ENCODE measurements at regions not wholly inside any gene's neighbourhood (a gene's known extent, or its start where the extent isn't known, plus 50 kb on each side); places are given as distances from the start of the nearest gene placed in this dataset.

DNA sequence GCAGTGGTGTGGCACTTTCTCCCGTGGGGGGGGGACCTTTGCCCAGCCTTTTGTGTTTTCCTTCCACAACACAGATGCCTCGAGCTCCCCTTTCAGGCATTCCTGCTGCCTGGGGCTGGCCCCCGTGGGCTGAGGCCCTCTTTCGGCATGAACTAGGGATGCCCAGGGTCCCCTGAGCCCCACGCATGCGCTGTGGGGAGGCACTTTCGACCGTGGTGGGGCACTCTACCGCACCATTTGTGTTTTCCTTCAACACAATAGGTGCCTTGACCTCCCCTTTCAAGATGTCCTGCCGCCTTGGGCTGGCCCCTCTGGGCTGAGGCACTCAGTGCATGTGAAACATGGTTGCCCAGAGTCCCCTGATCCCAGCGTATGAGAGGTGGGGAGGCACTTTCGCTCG lies 363.7 kb downstream of the ALG10 start:
- no peak for DNase-seq

DNA sequence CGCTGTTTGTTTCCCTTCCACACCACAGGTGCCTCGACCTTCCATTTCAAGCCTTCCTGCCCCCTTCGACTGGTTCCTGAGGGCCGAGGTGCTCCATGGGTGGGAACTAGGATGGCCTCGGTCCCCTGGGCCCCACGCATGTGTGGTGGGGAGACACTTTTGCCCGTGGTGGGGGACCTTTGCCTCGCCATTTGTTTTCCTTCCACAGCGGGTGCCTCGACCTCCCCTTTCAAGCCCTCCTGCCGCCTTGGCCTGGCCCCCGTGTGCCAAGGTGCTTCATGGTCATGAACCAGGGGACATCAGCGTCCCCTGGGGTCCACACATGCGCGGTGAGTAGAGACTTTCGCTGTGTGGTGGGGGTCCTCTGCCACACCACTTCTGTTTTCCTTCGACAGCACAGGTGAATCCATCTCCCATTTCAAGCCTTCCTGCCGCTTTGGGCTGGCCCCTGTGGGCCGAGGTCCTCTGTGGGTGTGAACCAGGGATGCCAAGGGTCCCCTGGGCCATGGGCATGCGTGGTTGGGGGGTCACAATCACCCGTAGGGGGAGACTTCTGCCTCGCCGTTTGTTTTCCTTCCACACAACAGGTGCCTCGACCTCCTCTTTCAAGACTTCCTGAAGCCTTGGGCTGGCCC lies 364.4 kb downstream of the ALG10 start:
- no peak for DNase-seq

DNA sequence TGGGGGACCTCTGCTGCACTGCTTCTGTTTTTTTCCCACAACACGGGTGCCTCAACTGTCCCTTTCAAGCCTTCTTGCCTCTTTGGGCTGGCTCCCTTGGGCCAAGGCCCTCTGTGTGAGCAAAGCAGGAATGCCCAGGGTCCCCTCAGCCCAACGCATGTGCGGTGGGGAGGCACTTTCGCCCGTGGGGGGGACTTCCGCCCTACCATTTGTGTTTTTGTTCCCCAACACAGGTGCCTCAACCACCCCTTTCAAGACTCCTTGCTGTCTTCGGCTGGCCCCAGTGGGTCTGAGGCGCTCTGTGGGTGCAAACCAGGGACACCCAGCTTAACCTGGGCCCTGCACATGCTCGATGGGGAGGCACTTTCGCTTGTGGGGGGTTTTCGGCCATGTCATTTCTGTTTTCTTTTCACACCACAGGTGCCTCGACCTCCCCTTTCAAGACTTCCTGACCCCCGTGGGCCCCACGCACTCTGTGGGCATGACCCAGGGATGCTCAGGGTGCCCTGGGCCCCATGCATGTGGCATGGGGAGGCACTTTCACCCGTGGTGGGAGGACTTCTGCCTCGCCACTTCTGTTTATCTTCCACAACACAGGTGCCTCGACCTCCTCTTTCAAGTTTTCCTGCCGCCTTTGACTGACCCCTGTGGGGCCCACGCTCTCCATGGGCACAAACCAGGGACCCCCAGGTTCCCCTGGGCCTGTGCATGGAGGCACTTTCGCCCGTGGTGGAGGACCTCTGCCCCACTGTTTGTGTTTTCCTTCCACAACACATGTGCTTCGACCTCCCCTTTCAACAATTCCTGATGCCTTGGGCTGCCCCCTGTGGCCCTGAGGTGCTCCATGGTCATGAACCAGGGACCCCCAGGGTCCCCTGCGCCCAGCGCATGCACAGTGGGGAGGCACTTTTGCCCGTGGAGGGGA lies 365.7 kb downstream of the ALG10 start:
- no peak for DNase-seq

DNA sequence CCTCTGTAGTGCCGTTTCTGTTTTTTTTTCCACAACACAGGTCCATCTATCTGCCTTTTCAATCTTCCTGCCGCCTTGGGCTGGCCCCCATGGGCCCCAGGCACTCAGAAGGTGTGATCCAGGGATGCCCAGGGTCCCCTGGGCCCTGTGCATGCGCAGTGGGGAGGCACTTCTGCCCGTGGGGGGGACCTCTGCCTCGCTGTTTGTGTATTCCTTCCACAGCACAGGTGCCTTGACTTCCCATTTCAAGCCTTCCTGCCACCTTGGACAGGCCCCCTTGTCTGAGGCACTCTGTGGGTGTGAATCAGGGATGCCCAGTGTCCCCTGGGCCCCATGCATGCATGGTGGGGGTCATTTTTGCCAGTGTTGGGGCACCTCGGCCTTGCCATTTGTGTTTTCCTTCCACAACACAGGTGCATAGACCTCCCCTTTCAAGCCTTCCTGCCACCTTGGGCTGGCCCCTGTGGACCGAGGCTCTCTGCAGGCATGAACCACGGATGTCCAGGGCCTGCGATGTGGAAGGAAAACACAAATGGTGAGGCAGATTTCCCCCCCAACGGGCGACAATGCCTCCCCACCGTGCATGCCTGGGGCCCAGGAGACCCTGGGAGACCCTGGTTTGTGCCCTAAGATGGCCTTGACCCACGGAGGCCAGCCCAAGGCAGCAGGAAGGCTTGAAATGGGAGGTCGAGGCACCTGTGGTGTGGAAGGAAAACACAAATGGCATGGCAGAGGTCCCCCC lies 366.5 kb downstream of the ALG10 start:
- DNase-seq: no peak

DNA sequence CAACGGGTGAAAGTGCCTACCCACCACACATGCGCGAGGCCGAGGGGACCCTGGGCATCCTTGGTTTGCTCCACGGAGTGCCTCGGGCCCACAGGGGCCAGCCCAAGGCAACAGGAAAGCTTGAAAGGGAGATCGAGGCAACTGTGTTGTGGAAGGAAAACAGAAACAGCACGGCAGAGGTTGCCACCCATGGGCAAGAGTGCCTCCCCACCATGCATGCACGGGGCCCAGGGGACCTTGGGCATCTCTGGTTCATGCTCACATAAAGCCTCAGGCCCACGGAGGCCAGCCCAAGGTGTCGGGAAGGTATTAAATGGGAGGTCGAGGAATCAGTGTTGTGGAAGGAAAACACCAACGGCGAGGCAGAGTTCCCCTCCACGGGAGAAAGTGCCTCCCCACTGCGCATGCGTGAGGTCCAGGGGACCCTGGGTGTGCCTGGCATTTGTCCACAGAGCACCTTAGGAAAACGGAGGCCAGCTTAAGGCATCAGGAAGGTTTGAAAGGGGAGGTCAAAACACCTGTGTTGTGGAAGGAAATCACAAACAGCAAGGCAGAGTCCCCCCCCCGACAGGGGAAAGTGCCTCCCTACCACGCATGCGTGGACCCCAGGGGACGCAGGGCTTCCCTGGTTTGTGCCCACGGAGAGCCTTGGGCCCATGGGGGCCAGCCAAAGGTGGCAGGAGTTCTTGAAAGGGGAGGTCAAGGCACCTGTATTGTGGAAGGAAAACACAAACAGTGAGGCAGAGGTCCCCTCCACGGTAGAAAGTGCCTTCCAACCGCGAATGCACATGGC lies 367.3 kb downstream of the ALG10 start:
- no peak for DNase-seq

DNA sequence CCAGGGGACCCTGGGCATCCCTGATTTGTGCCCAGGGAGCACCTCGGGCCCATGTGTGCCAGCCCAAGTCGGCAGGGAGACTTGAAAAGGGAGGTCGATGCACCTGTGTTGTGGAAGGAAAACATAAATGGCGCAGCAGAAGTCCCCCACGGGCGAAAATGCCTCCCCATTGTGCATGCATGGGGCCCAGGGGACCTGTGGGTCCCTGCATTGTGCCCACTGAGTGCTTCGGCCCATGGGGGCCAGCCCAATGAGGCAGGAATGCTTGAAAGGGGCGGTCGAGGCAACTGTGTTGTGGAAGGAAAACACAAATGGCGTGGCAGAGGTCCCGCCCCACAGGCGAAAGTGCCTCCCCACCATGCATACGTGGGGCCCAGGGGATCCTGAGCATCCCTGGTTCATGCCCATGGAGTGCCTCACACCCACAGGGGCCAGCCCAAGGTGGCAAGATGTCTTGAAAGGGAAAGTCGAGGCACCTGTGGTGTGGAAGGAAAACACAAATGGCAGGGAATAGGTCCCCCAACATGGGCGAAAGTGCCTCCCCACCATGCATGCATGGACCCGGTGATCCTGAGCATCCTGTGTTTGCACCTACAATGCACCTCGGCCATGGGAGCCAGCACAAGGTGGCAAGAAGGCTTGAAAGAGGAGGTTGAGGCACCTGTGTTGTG lies 368.0 kb downstream of the ALG10 start:
- no peak for DNase-seq

DNA sequence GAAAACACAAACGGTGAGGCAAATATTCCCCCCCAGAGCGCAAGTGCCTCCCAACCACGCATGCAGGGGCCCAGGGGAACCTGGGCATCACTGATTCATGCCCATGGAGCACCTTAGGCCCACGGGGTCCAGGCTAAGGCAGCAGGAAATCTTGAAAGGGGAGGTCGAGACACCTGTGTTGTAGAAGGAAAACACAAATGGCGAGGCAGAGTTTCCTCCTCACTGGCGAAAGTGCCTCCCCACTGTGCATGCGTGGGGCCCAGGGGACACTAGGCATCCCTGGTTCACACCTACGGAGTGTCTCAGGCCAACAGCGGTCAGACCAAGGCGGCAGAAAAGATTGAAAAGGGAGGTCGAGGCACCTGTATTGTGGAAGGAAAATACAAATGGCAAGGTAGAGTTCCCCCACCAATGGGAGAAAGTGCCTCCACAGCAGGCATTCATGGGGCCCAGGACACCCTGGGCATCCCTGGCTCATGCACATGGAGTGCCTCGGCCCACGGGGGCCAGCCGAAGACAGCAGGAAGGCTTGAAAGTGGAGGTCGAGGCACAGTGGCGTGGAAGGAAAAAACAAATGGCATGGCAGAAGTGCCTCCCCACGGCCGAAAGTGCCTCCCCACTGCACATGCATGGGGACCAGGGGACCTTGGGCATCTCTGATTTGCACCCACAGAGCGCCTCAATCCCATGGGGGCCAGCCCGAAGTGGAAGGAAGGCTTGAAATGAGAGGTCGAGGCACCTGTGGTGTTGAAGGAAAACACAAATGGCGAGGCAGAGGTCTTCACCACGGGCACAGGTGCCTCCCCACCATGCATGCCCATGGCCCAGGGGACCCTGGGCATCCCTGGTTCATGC lies 368.8 kb downstream of the ALG10 start:
- DNase-seq: no peak

DNA sequence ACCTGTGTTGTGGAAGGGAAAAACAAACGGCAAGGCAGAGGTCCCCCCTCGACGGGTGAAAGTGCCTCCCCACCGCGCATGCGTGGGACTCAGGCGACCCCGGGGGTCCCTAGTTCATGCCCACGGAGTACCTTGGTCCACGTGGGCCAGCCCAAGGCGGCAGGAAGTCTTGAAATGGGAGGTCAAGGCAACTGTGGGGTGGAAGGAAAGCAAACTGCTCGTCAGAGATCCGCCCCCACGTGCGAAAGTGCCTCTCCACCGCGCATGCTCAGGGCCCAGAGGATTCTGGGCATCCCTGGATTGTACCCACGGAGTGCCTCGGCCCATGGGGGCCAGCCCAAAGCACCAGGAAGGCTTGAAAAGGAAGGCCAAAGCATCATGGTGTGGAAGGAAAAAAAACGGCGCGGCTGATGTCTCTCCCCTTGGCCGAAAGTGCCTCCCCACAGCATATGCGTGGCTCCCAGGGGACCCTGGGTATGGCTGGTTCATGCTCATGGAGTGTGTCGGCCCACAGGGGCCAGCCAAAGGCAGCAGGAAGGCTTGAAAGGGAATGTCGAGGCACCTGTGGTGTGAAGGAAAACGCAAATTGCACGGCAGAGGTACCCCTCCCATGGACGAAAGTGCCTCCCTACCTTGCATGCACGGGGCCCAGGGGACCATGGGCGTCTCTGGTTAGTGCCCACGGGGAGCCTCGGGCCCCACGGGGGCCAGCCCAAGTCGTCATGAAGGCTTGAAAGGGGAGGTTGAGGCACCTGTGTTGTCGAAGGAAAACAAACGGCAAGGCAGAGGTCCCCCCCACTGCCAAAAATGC lies 369.7 kb downstream of the ALG10 start:
- DNase-seq: no peak

DNA sequence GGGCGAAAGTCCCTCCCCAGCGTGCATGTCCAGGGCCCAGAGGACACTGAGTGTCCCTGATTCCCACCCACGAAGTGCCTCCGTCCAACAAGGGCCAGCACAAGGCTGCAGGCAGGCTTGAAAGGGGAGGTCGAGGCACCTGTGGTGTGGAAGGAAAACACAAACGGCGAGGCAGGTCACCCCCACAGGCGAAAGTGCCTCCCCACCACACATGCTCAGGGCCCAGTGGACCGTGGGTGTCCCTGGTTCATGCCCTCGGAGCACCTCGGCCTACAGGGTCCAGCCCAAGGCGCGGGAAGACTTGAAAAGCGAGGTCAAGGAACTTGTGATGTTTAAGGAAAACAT lies 370.4 kb downstream of the ALG10 start:
- no peak for DNase-seq

DNA sequence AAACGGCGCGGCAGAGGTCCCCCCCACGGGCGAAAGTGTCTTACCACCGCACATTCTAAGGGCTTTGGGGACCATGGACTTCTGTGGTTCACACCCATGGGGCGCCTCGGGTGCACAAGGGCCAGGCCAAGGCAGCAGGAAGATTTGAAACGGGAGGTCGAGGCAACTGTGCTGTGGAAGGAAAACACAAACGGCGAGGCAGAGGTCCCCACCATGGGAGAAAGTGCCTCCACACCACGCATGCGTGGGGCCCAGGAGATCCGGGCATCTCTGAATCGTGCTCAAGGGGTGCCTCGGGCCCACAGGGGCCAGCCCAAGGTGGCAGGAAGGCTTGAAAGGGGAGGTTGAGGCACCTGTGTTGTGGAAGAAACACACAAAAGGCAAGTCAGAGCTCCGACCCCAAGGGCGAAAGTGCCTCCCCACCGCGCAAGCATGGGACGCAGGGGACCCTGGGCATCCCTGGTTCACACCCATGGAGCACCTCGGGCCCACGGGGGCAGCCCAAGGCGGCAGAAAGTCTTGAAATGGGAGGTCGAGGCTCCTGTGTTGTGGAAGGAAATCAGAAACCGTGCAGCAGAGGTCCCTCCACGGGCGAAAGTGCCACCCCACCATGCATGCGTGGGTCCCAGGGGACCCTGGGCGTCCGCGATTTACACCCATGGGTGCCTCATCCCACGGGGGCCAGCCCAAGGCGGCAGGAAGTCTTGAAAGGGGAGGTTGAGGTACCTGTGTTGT lies 371.0 kb downstream of the ALG10 start:
- no peak for DNase-seq

DNA sequence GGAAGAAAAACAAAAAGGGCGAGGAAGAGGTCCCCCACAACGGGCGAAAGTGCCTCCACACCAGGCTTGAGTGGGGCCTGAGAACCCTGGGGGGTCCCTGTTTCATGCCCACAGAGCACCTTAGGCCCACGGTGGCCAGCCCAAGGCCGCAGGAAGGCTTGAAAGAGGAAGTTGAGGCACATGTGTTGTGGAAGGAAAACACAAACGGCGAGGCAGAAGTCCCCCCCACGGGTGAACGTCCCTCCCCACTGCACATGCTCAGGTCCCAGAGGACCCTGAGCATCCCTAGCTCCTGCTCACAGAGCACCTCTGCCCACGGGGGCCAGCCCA lies 371.5 kb downstream of the ALG10 start:
- DNase-seq: no peak

DNA sequence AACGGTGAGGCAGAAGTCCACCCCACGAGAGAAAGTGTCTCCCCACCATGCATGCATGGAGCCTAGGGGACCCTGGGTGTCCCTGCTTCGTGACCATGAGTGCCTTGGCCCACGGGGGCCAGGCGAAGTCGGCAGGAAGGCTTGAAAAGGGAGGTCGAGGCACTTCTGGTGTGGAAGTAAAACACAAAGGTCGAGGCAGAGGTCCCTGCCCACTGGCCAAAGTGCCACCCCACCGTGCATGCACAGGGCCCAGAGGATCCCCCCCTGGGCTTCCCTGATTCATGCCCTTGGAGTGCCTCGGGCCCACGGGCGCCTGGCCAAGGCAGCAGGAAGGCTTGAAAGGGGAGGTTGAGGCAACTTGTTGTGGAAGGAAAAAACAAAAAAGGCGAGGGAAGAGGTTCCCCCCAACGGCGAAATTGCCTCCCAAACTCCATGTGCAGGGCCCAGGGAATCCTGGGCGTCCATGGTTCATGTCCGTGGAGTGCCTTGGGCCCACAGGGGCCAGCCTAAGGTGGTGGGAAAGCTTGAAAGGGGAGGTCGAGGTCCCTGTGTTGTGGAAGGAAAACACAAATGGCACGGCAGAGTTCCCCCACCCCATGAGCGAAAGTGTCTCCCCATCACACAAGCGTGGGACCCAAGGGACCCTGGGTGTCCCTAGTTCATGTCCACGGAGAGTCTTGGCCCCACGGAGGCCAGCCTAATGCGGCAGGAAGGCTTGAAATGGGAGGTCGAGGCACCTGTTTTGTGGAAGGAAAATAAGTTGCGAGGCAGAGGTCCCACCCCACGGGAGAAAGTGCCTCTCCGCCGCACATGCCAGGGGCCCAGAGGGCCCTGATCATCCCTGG lies 372.1 kb downstream of the ALG10 start:
- DNase-seq: no peak

DNA sequence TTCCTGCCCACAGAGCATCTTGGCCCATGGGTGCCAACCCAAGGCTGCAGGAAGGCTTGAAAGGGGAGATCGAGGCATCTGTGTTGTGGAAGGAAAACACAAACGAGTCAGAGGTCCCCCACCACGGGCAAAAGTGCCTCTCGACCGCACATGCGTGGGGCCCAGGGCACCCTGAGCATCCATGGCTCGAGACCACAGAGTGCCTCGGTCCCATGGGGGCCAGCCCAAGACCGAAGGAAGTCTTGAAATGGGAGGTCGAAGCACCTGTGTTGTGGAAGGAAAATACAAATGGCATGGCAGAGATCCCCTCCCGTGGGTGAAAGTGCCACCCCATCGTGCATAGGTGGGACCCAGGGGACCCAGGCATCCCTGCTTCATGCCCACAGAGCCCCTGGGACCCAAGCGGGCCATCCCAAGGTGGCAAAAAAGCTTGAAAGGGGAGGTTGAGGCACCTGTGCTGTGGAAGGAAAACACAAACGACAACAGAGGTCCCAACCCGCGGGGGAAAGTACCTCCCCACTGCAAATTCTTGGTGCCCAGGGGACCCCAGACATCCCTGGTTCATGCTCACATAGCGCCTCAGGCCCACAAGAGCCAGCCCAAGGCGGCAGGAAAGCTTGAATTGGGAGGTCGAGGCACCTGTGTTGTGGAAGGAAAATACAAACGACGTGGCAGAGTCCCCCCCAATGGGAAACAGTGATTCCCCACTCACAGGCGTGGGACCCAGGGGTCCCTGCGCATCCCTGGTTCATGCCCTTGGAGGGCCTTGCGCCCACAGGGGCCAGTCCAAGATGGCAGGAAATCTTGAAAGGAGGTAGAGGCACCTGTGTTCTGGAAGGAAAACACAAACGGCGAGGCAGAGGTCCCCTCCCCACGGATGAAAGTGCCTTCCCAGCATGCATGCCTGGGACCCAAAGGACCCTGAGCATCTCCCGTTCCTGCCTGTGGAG lies 373.0 kb downstream of the ALG10 start:
- DNase-seq: no peak

DNA sequence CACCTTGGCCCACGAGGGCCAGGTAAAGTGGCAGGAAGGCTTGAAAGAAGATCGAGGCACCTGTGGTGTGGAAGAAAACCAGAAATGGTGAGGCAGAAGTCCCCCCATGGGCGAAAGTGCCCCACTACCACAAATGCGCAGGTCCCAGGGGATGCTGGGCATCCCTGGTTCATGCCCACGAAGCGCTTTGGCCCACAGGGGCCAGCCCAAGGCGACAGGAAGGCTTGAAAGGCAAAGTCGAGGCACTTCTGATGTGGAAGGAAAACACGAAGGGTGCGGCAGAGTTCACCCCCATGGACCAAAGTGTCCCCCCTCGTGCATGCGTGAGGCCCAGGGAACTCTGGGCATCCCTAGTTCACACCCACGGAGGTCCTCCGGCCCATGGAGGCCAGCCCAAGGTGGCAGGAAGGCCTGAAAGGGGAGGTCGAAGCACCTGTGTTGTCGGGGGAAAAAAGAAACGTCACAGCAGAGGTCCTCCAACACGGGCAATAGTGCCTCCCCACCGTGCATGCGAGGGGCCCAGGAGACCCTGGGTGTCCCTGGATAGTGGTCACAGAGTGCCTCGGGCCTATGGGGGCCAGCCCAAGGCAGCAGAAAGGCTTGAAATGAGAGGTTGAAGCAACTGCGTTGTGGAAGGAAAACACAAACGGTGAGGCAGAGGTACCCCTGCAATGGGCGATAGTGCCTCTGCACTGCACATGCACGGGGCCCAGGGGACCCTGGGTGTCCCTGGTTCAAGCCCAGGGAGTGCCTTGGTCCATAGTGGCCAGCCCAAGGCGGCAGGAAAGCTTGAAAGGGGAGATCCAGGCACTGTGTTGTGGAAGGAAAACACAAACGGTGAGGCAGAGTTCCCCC lies 373.9 kb downstream of the ALG10 start:
- DNase-seq: no peak

DNA sequence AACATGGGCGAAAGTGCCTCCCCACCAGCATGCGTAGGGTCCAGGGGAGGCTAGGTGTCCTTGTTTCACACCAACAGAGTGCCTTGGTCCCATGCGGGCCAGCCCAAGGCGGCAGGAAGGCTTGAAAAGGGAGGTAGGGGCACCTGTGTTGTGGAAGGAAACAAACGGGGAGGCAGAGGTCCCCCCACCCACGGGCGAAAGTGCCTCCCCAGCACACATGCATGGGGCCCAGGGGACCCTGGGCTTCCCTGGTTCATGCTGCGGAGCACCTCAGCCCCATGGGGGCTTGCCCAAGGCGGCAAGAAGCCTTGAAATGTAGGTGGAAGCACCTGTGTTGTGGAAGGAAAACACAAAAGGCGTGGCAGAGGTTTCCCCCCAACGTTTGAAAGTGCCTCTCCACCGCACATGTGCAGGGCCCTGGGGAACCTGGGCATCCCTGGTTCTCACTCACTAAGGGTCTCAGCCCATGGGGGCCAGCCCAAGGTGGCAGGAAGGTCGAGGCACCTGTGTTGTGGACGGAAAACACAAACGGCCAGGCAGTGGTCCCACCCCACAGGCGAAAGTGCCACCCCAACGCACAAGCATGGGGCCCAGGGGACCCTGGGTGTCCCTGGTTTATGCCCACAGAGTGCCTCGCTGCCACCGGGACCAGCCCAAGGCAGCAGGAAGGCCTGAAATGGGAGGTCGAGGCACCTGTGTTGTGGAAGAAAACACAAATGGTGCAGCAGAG lies 374.7 kb downstream of the ALG10 start:
- DNase-seq: no peak
